GM10266 (cell line): ENCODE measurements at regions not wholly inside any gene's neighbourhood (a gene's known extent, or its start where the extent isn't known, plus 50 kb on each side); places are given as distances from the start of the nearest gene placed in this dataset.

Experiments
- DNase-seq: peaks from one replicate; pipeline ENCODE4 v3.0.0; 2012; ENCODE audit errors: extremely low spot score
- CTCF ChIP-seq: IDR thresholded peaks from 2 replicates; pipeline ENCODE4 v1.5.1; 2012; ENCODE audit warnings: mild to moderate bottlenecking, low read depth; ENCODE audit not compliant: control insufficient read depth, insufficient read depth; ENCODE audit errors: missing control alignments

- peak; percentile 51 for DNase-seq
- no peak for TF ChIP-seq CTCF
These were observed 52.0 kb upstream of the DAPK1 start for GRCh38 chr9:87445646-87446045.

- TF ChIP-seq CTCF = no peak
- no peak for DNase-seq
These were observed 51.1 kb upstream of the DAPK1 start for GRCh38 chr9:87446527-87446926.

GRCh38 chr9:87447547-87448432, 49.9 kb upstream of the DAPK1 start:
- no peak for DNase-seq
- no peak for TF ChIP-seq CTCF
